ENCODE measurements at regions not wholly inside any gene's neighbourhood (a gene's known extent, or its start where the extent isn't known, plus 50 kb on each side); places are given as distances from the start of the nearest gene placed in this dataset.

GRCh38 chr4:13260513-13260912 is 223.6 kb downstream of the RAB28 start:
- in situ Hi-C loops (cut with HindIII; ENCODE audit: low sequenced_read_pairs), result no loop called here

DNA sequence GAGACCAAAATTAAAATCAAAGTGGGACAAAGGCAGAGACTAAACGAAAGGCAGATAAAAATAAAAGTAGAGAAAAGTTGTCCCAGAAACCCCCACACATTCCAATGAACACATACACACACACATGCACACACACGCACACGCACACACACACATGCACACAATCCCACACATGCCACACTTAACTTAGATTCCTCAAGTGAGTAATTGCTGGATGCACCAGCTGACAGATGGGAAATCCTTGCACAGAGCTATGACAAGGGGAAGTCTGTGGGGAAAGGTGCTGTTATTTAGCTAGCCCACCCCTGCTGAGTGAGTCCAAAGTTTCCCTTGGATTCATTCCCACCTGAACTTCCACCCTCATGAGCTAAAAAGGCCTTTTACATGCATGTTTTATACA is 233.9 kb downstream of the RAB28 start:
- in situ Hi-C loops (cut with HindIII; ENCODE audit: low sequenced_read_pairs), result no loop called here

GRCh38 chr4:13248621-13249298 is 235.4 kb downstream of the RAB28 start:
- in situ Hi-C loops (cut with HindIII; ENCODE audit: low sequenced_read_pairs), result no loop called here

DNA sequence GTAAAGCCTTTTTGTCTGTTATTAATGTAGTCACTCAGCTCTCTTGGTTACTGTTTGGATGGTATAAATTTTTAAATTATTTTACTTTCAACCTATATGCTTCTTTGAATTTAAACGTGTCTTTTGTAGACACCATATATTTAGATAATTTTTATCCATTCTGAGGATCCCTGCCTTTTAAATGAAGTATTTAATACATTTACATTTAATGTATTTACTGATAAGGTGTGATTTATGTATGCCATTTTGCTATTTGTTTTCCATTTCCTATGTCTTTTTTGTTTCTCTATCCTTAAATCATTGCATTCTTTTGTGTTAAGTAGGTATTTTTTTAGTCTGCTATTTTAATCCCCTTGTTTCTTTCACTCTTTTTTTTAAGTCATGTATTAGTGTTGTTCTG is 238.0 kb downstream of the RAB28 start:
- in situ Hi-C loops (cut with HindIII; ENCODE audit: low sequenced_read_pairs), result no loop called here

- in situ Hi-C loops (cut with HindIII; ENCODE audit: low sequenced_read_pairs), result no loop called here
Observed at GRCh38 chr4:13244444-13244843, 239.7 kb downstream of the RAB28 start.

DNA sequence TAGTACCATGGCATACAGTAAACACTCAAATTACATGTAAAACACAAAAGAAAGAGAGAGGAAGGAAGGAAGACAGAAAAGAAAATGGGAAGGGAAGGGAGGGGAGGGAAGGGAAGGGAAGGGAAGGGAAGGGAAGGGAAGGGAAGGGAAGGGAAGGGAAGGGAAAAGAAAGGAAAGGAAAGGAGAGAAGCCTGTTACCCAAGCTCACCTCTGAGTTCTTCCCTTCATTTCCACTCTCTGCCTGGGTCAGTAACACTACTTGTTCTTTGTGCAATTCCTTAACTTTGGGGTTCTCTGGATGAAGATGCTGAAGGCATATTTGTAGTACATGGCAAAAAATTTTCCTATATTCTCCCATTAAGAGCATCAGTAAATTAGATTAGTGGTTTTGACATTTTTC is 241.0 kb downstream of the RAB28 start:
- in situ Hi-C loops (cut with HindIII; ENCODE audit: low sequenced_read_pairs), result no loop called here

- in situ Hi-C loops (cut with HindIII; ENCODE audit: low sequenced_read_pairs), result no loop called here
Observed at GRCh38 chr4:13240066-13240465, 244.1 kb downstream of the RAB28 start.

- in situ Hi-C loops (cut with HindIII; ENCODE audit: low sequenced_read_pairs), result no loop called here
Observed at GRCh38 chr4:13238936-13239335, 245.2 kb downstream of the RAB28 start.

DNA sequence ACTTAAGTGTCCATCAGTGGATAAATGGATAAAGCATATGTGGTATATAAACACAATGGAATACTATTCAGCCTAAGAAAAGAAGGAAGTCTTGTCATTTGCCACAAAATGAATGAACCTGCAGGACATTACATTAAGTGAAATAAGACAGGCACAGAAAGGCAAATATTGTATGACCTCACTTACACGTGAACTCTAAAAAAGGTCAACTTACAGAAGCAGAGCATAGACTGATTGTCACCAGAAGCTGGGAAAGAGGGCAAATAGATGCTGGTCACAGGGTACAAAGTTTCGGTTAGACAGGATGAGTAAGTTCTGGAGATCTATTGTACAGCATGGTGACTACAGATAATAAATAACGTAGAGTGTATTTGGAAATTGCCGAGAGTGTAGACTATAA is 247.7 kb downstream of the RAB28 start:
- in situ Hi-C loops (cut with HindIII; ENCODE audit: low sequenced_read_pairs), result no loop called here

- in situ Hi-C loops (cut with HindIII; ENCODE audit: low sequenced_read_pairs), result no loop called here
Observed at GRCh38 chr4:13233755-13234154, 250.4 kb downstream of the RAB28 start.

DNA sequence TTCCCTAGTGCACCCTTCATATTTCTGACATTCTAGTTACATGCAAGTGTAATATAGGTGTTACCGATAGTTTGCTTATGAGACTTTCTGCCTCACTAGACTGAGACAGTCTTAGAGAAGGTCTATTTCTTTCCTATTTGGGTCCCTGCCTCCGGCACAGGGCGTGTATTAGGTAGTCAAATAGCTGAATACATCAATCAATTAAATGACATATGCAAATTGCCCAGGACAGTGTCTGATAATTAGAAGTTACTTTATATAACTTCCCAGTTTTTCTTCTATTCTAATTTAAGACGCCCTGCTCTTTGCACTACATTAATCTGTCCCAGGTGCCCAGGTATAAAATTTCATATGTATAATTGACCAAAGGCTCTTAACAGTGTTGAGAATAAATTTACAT is 264.2 kb downstream of the RAB28 start:
- in situ Hi-C loops (cut with HindIII; ENCODE audit: low sequenced_read_pairs), result no loop called here

DNA sequence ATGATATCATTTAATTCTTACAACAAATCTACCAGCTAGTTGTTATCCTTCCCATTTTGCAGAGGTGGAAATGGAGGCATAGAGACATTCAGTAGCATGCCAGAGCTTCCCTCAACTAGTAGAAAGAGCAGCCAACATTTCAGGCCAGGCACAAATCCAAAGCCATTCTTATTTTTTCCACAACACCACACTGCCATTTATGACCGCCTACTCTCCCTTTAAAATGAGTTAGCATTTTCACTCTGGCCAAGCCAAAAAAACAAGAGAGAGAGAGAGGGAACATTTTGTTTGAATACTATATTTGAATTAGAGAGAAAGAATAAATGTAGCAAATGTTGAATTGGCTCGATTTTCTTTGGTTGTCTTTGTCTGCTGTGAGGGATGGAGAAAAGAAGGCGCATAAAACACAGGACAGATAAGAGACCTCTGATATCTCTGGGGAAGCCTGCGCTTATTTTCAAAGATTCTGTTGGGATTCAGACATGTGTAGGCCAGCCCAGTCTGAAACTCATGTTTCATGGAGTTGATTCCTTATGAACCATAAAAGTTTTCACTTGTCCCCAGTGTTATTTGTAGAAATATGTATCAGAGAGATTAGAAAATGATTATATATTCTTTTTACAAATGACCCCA is 265.7 kb downstream of the RAB28 start:
- in situ Hi-C loops (cut with HindIII; ENCODE audit: low sequenced_read_pairs), result no loop called here

DNA sequence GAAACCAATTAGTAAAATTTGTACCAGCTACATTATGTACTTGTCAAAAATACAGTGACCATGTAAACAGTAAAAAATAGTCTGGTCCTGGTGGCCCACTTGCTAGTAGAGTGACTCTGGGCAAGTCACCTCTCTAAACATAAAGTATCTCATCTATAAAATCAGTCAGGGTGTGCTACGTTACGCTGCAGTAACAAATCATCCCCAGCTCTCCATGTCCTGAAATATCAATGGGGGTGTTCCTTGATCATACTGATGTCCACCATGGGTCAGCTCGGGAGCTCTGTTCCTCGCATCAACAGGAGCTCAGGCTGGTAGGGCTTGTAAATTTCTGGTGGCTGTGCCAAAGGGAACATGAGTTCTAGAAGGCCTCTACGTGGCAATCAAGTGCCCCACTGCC is 268.6 kb downstream of the RAB28 start:
- in situ Hi-C loops (cut with HindIII; ENCODE audit: low sequenced_read_pairs), result no loop called here

- in situ Hi-C loops (cut with HindIII; ENCODE audit: low sequenced_read_pairs), result no loop called here
Observed at GRCh38 chr4:13212936-13213335, 271.2 kb downstream of the RAB28 start.

DNA sequence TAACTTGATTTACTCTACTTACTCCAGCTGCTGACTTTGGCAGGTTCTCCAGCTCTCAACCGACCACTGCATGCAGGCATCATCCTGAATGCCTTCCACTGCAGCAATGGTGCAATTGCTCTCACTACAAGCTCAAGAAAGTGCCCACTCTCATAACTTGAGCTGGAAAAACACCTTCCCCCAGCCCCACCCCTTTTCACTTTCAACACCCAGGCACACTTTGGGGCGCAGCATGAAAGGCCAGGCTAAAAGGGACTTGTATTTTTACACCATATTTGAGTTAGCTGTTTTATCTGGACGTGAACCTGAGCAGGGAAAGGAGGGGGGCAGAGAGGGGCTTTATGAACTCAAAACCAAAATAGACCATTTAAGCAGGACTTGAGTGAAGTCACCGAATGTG is 274.5 kb downstream of the RAB28 start:
- in situ Hi-C loops (cut with HindIII; ENCODE audit: low sequenced_read_pairs), result no loop called here

DNA sequence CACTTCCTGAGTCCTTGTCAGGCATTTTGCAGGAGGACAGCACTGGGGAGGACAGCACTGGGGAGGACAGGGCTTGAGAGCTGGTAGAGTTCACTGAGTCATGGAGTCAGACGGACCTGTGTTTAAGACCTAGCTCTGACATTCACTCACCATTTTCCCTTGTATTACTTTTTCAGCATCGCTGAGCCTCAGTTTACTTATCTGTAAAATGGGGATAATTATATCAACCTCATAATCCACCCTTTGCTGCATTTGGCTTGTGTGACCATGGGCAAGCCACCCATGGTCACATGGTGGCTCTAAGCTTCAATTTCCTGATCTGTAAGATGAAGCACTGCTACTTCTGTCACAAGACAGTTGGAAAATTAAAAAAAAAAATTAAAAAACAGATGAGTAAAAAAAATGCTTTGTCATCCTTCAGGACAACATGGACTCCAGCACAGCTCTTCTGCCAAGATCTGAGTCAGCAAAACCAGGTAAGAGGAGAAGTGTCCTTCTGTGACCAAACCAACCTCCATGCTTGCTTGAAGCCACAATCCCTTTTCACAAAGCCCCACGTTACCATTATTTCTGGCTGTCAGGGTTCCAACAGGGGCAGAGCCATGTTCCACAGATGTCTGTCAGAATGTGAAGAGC is 275.5 kb downstream of the RAB28 start:
- in situ Hi-C loops (cut with HindIII; ENCODE audit: low sequenced_read_pairs), result no loop called here

DNA sequence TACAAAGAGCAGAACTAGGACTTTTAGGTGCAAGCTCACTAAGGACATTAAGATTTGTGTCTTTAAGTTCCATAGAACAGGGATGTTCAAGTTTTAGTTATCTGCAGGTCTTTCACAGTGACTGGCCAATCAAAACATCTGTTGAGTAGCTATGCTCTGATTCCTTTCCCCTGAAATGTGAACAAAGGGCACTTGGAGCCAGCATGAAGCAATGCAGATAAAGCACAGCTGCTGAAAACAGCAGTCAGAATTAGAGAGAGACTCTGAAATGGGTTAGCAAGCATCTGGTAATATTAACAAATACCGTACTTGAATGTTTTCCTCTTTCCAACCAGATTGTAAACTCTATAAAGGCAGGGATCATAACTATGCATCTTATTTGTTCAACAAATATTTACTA is 276.9 kb downstream of the RAB28 start:
- in situ Hi-C loops (cut with HindIII; ENCODE audit: low sequenced_read_pairs), result no loop called here

DNA sequence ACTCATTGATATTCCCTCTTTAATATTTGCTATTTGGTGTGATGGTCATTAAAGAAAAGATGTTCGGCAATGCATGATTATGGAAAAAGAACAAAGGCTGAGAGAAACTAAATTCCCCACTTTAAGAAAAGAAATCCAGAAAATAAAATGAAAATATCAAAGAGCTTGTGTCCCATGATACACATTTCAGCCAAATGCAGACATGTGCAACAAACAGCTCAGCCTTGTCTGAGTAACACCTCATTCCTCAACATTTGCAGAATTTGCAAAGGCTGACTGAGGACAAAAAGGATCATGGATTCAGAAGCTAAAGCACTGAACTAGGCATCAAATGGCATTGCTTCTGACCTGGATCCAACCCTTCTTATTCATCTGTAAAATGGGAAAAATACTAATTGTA is 281.0 kb downstream of the RAB28 start:
- in situ Hi-C loops (cut with HindIII; ENCODE audit: low sequenced_read_pairs), result no loop called here

- in situ Hi-C loops (cut with HindIII; ENCODE audit: low sequenced_read_pairs), result no loop called here
Observed at GRCh38 chr4:13202701-13203100, 281.4 kb downstream of the RAB28 start.

DNA sequence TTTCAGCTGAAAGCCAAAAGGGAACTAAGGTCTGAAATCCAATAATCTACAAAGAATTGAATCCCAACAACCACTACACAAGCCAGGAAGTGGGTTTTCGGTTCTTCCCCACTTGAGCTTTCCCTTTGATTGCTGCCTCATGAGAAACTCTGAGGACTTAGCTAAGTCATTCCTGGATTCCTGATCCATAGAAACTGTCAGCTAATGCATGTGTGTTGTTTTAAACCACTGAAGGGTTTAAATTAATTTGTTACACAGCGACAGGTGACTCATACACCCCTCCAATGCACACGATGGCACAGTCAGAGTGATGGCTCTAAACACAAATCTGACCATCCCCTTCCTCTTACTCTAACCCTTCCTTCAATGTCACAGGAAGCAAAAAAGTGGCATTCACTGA is 282.9 kb downstream of the RAB28 start:
- in situ Hi-C loops (cut with HindIII; ENCODE audit: low sequenced_read_pairs), result no loop called here

GRCh38 chr4:13196721-13197120 is 287.4 kb downstream of the RAB28 start:
- in situ Hi-C loops (cut with HindIII; ENCODE audit: low sequenced_read_pairs), result no loop called here

DNA sequence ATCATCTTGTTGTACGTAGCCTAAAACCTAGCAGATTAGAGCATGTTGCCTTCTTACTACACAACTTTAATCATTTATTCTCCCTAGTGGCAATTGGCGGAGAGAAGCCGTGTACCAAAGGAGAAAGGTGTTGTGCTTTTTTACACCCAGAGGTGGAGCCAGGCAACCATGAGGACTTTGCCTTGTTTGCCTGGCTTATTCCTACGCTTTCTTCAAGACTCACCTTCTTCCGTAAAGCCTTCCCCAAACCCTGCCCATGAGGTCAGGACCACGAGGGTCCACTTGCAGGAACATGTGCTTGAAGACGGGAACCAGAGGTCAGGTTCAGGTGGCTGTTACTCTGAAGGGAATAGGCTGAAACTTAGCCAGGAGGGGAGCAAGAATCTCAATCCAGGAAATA is 290.5 kb downstream of the RAB28 start:
- in situ Hi-C loops (cut with HindIII; ENCODE audit: low sequenced_read_pairs), result no loop called here
